Mucosa of gallbladder (tissue), 1 donor: ENCODE measurements at regions not wholly inside any gene's neighbourhood (a gene's known extent, or its start where the extent isn't known, plus 50 kb on each side); places are given as distances from the start of the nearest gene placed in this dataset.

ENCODE experiments used
- DNase-seq: peaks from one replicate; pipeline ENCODE4 v3.0.0-alpha.2; 2020; ENCODE audit warnings: low spot score
- donor health status: DM: no; HTN: no; CAD: no.

DNA sequence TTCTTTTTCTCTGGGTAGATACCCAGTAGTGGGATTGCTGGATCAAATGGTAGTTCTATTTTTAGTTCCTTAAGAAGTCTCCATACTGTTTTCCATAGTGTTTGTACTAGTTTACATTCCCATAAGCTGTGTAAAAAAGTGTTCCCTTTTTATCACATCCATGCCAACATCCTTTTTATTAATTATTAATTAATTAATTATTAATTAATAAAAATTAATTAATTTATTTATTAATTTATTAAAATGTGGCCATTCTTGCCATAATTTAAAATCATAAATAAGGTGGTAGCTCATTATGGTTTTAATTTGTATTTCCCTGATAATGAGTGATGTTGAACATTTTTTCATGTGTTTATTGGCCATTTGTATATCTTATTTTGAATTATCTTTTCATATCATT is 173.9 kb upstream of the FOXN2 start:
- DNase-seq, result no peak

DNA sequence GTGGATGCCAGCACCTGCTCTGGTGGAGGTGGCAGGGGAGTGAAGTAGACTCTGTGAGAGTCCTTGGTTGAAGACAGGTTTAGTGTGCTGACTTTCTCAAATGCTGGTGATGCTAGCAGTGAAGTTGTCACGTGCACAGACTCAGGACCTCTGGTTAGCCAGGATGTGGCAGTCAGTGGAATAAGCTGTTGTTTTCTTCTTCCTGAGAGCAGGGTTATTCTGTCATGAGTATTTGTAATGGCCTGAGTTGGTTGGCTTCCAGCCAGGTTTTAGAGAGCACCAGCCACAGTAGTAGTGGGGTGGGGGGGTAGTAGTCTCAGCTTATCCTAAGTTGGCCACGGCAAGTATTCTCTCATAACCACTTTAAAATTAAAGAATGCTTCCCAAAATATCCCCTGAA is 169.7 kb upstream of the FOXN2 start:
- DNase-seq, result no peak

DNA sequence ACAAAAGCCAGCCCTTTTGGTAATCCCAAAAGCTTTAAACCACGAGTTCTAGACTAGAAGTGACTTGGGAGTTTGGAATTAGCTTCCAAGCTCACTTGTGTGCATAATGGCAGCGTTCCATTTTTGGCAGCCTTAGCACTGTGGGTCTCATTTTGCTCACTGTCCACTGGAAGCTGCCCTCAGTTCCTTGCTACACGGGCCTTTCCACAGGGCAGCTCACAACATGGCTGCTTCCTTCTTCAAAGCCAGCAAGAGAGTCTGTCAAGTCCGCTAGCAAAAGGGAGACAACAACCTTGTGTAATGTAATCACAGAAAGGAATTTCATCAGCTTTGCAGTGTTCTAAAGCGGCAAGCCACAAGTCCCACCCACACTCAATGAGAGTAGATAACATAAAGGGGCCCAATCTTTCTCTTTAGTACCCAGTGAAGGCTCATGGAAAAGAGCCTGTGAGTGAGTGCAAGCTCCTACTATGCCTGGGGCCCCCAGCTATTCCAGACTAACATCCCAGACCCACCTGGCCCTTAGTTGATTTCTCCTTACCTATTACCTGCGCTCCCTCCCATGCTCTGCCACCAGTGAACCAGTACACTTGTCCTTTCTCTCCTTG is 168.5 kb upstream of the FOXN2 start:
- DNase-seq, result no peak

DNA sequence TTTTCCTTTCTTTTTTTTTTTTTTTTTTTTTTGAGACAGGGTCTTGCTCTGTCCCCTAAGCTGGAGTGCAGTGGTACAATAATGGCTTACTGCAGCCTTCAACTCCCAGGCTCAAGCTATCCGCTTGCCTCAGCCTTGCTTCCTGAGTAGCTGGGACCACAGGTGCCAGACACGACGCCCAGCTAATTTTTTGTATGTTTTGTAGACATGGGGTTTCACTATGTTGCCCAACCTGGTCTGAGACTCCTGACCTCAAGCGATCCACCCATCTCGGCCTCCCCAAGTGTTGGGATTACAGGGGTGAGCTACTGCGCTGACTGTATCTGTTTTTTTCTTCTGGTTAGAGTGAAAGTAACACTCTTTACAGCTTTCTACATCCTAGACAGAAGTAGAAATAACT is 167.9 kb upstream of the FOXN2 start:
- DNase-seq, result no peak

DNA sequence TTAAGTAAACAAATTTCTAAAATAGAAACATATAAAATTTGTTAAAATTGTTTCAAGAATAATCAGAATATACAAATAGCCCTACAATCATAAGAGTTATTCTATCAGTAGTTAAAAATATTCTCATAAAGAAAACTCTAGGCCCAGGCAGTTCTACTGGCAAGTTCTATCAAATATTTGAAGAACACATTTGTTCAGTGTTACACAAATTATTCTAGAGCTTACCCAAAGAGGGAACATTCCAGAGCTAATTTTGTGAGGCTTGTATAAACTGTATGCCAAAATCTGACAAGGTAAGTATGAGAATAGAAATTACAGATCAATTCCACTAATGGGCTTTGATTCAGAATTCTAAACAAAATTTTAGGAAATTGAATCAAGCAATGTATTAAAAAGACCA is 166.8 kb upstream of the FOXN2 start:
- no peak for DNase-seq

DNA sequence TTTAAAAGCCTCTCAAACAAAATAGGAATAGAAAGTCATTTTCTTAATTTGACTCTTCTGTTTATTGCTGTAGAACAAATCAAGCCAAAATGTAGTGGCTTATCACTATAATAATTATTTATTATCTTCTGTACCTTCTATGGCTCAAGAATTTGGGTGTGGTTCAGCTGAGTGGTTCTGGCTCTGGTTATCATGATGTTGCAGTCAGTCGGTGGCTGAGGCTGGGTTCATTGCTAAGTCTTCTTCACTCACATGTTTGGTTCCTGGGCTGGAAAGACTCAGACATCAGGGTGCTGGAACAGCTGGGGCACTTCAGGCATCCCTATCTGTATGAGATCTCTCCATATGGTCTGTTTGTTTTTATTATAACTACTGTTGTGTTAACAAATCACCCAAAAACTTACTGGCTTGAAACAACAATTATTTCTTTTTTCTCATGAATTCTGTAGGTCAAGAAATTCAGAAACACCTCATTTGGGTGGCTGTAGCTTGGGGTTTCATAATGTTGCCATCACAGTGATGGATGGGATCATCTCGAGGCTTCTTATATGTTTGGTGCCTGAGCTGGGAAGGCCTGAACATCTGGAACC is 165.5 kb upstream of the FOXN2 start:
- DNase-seq, result no peak

DNA sequence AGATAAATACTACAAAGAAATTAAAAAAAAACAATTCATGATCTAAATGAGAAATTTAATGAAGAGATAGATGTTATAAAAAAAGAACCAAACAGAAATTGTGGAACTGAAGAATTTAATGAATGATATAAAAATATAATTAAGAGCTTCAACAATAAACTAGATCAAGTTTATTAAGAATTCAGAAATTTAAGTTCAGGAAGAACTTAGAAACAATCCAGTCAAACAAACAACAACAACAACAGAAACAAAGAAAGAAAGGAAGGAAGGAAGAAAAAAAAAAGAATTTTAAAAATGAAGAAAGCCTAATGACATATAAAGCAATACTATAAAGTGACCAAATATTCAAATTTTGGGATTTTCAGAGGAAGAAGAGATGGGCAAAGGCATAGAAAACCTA is 157.3 kb upstream of the FOXN2 start:
- DNase-seq, result no peak

DNA sequence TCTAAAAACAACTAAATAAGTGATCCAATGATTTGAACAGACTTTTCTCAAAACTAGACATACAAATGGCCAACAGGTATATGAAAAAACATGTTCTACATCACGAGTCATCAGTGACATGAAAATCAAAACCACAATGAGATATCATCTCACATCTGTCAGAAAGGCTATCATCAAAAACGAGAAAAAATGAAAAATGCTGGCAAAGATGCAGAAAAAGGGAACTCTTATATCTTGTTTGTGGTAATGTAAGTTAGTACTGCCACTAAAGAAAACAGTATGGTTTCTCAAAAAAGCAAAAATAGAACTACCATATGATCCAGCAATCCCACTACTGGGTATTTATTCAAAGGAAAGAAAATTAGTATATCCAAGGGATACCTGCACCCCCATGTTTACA is 152.9 kb upstream of the FOXN2 start:
- no peak for DNase-seq

DNA sequence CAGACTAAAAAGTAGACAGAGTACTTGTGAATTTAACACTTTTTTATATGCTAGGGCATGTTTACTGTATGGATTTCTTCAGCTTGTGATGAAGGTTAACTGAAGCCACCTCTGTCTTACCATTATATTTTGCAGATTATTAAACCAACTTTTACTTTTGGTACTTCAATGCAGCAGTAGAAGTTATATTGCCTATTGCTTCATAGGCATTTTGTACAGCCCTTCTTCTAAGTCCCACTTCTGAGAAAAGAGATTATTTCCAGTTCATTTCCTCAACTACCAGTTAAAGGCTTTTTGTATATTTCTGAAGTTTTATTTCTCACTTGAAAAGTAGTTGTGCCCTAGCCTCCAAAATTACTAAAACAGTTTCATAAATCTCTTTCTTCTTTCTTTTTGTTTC is 151.7 kb upstream of the FOXN2 start:
- DNase-seq, result no peak

DNA sequence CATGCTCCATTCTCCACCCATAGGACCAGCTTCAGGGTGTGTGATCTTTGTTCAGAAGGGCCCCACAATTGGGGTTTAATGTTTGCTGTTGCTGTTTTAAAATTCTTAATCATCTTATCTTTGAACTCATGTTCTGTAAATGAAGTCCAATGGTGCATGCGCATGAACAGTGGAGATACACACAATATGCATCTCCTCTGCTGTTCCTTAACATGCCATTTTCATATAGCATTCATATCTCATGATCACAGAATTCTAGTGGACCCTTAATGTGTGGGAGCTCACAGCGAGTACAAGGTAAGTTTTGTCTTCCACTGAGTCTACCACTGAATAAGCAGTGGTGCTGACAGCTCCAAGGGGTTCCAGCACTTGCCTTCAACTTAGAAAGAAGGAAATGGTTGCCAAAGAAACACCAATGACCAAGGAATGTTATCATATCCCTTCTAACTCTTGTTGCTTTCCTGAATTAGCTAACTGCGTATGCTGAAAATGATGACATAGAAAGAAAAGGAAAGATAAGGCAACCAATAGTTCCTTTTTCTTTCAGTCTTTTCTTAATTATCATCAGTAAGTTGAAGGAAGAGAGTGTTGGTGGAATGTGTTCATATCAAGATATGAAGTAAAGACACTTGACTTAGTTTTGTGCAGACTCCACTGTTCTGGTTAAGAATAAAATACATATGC is 149.3 kb upstream of the FOXN2 start:
- no peak for DNase-seq

DNA sequence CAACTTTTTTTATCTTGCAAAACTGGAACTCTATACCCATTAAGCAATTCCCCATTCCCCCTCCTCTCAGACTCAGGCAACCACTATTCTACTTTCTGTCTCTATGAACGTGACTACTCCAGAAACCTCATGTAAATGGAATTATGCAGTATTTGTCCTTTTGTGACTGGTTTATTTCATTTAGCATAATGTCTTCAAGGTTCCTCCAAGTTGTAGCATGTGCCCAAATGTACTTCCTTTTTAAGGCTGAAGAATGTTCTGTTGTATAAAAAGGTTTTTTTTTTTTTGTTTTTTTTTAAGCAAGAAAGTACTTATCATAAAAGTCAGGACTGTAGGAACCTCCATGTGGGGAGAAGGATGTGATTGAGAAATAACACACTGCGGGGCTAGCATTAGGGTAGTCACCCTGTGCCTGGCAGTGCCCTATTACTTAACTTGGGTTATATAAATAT is 145.3 kb upstream of the FOXN2 start:
- no peak for DNase-seq

DNA sequence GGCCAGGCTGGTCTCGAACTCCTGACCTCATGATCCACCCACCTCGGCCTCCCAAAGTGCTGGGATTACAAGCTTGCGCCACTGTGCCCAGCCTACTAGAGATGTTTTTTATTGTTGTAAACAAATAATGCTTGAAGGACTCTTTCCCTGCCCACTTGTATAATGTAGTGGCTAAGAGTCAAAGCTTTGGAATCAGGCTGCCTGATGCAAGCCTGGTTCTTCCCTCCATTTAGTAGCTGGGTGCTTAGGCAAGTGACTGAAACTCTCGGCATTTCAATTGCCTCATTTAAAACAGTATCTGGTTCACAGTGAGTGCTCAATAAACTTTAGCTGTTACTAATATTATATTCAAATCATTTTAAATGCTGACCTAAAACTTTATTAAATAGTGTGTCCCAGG is 144.2 kb upstream of the FOXN2 start:
- no peak for DNase-seq

DNA sequence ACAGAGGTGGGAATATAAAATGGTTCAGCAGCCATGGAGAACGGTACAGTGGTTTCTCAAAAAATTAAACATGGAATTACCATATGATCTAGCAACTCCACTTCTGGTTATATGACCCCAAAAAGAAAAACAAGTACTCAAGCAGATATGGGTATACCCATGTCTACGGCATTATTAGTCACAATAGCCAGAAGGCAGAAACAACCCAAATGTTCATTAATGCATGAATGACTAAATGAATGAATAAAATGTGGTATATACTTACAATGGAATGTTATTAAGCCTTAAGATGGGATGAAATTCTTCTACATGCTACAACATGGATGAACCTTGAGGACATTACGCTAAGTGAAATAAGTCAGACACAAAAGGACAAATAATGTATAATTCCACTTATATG is 141.3 kb upstream of the FOXN2 start:
- no peak for DNase-seq

DNA sequence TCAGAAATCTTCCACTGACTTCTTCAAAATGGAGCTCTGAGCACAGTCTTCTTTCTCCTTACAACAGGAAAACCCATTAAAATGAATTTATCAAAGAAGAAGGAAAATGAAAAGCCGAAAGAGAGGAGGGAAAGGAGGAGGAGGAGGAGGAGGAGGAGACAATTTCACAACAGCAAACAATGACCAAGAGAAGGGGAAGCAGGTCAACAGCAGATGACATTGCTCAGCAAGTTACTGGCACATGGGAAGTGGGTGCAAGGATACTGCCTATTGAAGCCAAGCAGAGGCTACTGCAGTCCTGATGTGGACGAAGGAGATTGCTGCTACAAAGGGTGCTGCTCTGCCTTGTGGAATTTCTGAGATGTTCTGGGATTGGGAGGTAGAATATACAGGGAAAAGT is 140.0 kb upstream of the FOXN2 start:
- DNase-seq, result no peak

DNA sequence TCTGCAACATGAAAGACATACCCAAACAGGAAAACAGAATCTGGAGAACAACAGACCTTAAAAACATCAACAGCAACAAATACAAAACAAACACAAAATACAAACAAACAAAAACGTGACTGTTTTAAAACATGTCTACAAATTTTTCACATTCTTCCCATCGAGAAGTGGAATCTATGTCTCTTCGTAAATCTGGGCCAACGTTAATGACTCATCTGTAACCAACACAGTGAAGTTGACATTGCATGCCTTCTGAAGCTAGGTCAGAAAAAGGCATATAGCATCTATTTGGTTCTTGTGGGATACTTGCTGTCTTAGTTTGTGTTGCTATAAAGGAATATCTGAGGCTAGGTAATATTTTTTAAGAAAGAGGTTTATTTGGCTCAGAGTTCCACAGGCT is 139.2 kb upstream of the FOXN2 start:
- no peak for DNase-seq

DNA sequence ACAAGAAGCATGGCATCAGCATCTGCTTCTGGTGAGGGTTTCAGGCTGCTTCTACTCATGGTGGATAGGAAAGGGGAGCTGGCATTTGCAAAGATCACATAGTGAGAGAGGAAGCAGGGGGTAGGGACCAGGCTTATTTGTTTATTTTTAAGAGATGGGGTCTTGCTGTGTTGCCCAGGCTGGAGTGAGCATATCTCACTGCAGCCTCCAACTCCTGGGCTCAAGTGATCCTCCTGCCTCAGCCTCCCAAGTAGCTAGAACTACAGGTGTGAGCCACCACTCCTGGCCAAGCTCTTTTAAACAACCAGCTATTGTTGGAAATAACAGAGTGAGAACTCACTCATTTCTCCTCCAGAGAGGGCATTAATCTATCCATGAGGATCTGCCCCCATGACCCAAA is 138.8 kb upstream of the FOXN2 start:
- DNase-seq, result no peak

DNA sequence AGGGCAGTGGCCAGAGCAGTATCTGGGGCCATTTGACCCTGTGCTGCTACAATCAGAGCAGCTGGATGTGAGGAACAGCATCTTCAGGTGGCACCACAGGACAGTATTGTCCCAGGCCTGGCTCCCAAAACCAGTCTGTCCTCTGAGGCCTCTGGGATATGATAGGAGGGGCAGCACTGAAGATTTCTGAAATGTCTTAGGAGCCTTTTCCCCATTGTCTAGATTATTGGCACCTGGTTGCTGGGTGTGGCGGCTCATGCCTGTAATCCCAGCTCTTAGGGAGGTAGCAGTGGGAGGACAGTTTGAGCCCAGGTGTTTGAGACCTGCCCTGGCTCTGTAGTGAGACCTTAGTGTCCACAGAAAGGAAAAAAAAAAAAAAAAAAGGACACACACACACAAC is 137.6 kb upstream of the FOXN2 start:
- DNase-seq, result no peak

DNA sequence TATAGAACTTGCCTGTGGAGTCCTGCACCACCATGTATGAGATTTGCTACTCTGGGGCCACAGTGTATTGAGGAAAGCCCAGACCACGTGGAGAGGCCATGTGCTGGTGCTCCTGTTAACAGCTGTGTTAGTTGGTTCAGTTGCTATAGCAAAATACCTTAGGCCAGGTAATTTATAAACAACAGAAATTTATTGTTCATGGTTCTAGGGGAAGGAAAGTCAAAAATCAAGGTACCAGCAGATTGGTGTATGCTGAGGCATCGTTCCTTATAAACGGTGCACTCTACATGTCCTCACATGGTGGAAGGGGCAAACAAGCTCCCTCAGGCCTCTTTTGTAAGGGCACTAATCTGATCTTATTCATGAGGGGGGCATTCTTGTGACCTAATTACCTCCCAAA is 135.9 kb upstream of the FOXN2 start:
- DNase-seq, result no peak

DNA sequence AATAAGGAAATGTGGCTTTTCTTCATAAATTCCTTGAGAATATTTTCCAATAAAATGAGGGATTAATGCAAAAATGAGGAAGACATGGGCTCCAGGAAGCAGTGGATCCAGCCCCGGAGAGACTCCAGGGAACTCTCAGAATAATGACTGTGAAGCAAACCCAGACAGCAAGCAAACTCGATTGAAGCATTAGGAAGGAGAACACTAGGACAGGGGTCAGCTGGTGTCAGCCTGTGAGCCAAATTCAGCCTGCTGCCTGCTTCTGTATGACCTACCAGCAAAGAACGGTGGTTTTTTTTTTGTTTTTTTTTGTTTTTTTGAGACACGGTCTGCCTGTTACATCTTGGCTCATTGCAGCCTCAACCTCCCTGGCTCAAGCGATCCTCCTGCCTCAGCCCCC is 133.9 kb upstream of the FOXN2 start:
- DNase-seq, result no peak

DNA sequence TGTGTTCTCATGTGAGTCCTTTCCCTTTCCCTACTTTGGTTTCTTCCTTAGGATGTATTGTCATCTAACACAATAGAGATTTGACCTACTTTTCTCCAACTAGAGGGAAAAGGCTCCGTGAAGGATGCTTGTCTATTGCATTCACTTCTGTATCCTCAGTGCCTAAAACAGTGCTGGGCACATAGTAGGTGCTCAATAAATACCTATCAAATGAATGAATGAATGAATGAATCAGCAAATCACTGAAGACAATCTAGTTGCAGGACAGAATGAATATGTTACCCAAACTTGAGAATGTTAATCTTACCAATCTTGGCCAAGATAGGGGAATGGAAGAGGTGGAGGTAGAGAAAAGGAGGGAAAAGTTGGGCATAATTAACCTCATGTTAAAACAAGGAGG is 131.2 kb upstream of the FOXN2 start:
- no peak for DNase-seq

DNA sequence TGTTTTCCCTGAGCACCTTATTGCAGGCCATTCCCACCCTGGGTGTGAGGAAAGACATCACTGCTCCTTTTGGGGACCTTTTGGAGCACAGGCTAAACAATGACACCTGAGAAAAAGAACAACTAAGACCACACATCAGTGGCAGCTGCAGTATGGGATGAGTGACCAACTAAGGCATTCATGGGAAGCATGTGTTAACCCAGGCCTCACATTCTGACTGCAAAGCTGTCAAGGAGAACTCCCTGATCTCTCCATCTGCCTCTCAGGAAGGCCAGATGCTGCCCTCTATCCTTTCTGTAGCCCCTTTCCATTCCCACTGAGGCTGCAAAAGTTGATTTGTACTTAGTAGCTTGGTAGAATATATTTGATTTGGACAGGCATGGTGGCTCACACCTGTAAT is 130.5 kb upstream of the FOXN2 start:
- no peak for DNase-seq

DNA sequence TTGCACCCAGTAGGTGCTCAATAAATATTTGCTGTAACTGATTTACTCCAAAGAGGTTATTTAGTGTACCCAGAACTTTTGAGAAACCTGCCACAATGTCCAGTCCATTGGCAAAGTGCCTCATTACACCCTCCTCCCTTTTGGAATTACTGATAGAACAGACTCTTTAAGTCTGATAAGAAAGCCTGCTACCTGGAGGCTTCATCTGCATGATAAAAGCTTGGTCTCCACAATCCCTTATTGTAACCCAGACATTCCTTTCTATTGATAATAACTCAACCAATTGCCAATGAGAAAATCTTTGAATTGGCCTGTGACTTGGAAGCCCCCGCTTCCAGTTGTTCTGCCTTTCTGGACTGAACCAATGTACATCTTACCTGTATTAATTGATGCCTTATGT is 127.0 kb upstream of the FOXN2 start:
- no peak for DNase-seq

DNA sequence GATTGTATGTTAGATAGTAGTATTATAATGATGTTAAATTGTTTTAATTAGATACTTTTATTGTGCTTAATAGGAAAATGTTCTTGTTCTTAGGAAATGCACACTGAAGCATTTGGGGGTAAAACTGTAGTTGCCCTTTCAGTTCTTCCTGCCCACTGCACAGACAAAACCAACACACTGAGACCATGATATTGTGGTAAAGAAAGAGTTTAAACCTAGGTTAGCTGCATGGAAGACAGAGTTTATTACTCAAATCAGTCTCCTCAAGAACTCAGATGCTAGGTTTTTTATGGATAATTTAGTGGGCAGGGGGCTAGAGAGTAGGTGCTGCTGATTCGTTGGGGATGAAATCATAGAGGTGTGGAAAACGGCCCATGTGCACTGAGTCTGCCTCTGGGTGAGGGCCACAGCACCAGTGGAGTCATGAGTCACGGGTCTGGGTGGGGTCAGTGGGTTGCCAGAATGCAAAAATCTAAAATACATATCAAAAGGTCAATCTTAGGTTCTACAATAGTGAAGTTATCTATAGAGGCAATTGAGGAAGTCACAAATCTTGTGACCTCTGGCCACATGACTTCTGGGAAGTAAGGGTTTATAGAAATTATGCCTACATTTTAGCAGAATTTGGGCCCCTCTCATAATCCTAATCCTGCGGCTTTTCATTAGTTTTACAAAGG is 124.8 kb upstream of the FOXN2 start:
- DNase-seq, result no peak
